ENCODE measurements at regions not wholly inside any gene's neighbourhood (a gene's known extent, or its start where the extent isn't known, plus 50 kb on each side); places are given as distances from the start of the nearest gene placed in this dataset.

- no peaks in the 10 kb centered on the region for H3K36me3 ChIP-seq
- H3K4me1 ChIP-seq (ENCODE audit: low read depth), result no peaks in the 10 kb centered on the region
- TF ChIP-seq CTCF (IDR thresholded peaks at IDR 0.05; ENCODE audit: low read depth, low read length), result no peak
- no peaks in the 10 kb centered on the region for H3K27me3 ChIP-seq
- H3K9me3 ChIP-seq (ENCODE audit: low read depth), result no peaks in the 10 kb centered on the region
- no peak overlapping the region for H3K4me3 ChIP-seq
- DNase-seq (ENCODE audit: low read depth in 1 of 2, low spot score in 1 of 2), result no peak
- no peak overlapping the region for H3K27ac ChIP-seq
Measured at GRCh38 chr14:27096091-27096490, 498.3 kb upstream of the NOVA1 start.

DNA sequence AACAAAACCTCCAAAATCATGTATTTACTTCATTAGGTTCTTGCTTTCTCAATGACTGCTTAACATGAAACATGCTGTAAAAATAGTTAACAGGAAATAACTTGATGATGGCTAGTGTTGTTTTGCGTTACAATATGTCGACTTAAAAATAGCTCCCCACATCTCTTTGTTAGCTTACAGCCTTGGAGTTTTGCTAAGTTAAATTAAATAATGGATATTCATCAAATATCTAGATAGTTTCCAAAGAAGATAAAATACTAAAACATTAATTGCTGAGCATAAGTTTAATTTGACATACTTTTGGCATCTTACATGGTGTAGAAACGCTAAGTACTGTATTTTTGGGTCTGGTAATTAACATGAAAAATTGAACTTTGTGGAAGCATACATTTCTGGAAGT lies 500.6 kb upstream of the NOVA1 start:
- no peaks in the 10 kb centered on the region for H3K36me3 ChIP-seq
- DNase-seq (ENCODE audit: low read depth in 1 of 2, low spot score in 1 of 2), result no peak
- TF ChIP-seq CTCF (IDR thresholded peaks at IDR 0.05; ENCODE audit: low read depth, low read length), result no peak
- H3K27ac ChIP-seq, result no peak overlapping the region
- H3K4me3 ChIP-seq, result no peak overlapping the region
- no peaks in the 10 kb centered on the region for H3K27me3 ChIP-seq
- H3K9me3 ChIP-seq (ENCODE audit: low read depth), result no peaks in the 10 kb centered on the region
- H3K4me1 ChIP-seq (ENCODE audit: low read depth), result no peaks in the 10 kb centered on the region

DNA sequence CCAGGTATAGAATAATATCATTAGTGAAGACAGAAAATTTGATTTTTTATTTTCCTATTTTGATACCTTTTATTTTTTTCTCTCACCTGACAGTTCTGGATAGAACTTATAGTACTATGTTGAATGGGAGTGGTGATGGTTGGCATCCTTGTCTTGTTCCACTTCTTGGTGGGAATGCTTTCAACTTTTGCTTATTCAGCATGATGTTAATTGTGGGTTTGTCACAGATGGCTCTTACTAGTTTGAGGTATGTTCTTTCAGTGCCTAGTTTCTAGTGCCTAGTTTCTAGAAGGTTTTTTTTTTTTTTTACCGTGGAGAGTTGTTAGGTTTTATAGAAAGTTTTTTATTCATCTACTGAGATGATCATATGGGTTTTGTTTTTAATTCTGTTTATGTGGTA lies 516.3 kb upstream of the NOVA1 start:
- Histone ChIP-seq H3K9me3 (ENCODE audit: low read depth) (no peaks in the 10 kb centered on the region), H3K4me1 (ENCODE audit: low read depth) (no peaks in the 10 kb centered on the region), H3K27me3 (no peaks in the 10 kb centered on the region), H3K36me3 (no peaks in the 10 kb centered on the region), H3K4me3 (no peak overlapping the region), H3K27ac (no peak overlapping the region)
- TF ChIP-seq CTCF (IDR thresholded peaks at IDR 0.05; ENCODE audit: low read depth, low read length), result no peak
- no peak for DNase-seq (ENCODE audit: low read depth in 1 of 2, low spot score in 1 of 2)

DNA sequence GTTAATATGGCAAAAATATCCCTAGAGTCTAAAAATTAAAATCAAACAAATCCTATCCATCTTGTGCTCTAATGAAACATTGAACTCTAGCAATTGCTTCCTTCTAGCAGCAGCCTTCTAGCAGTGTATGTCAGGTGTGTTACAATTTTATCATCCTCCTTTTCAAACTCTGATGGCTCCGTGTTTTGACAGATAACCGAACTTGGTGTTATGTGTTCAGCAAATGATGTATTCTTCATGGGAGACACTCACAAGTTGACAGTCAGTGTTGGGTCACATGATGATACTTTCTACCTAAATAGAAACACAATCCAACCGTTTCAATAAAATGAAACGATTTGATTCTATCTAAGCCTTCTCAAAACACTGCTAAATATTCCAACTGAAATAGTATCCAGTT lies 525.3 kb upstream of the NOVA1 start:
- no peak for TF ChIP-seq CTCF (IDR thresholded peaks at IDR 0.05; ENCODE audit: low read depth, low read length)
- H3K4me1 ChIP-seq (ENCODE audit: low read depth), result no peaks in the 10 kb centered on the region

DNA sequence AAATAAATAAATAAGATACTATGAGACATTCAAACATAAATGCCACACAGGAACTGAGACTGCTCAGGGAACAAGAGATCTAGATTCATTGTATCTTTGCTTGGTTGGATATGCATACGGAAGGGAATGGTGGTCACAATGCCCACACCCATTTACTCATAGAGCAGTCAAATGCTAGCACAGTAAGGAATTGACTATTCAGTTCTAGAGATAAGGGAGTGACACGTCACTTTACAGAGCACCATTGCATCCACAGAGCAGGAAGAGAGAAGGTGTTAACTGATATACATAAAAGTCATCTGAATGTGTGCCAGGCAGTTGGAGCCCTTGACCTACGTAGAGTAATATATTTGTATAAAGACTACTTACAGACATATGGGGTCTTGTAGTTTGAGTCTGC lies 530.0 kb upstream of the NOVA1 start:
- Histone ChIP-seq H3K27ac (no peak overlapping the region), H3K36me3 (no peaks in the 10 kb centered on the region), H3K9me3 (ENCODE audit: low read depth) (no peaks in the 10 kb centered on the region), H3K4me1 (ENCODE audit: low read depth) (no peaks in the 10 kb centered on the region), H3K4me3 (no peak overlapping the region), H3K27me3 (no peaks in the 10 kb centered on the region)
- no peak for TF ChIP-seq CTCF (IDR thresholded peaks at IDR 0.05; ENCODE audit: low read depth, low read length)
- no peak for DNase-seq (ENCODE audit: low read depth in 1 of 2, low spot score in 1 of 2)

More for the DNA sequence above, 525.3 kb upstream of the NOVA1 start:
- H3K27me3 ChIP-seq, result no peaks in the 10 kb centered on the region
- no peak overlapping the region for H3K4me3 ChIP-seq
- no peaks in the 10 kb centered on the region for H3K9me3 ChIP-seq (ENCODE audit: low read depth)
- no peak overlapping the region for H3K27ac ChIP-seq
- no peak for DNase-seq (ENCODE audit: low read depth in 1 of 2, low spot score in 1 of 2)
- no peaks in the 10 kb centered on the region for H3K36me3 ChIP-seq

GRCh38 chr14:27134200-27134599 lies 536.4 kb upstream of the NOVA1 start:
- no peak for DNase-seq (ENCODE audit: low read depth in 1 of 2, low spot score in 1 of 2)
- H3K36me3 ChIP-seq, result no peaks in the 10 kb centered on the region
- no peak overlapping the region for H3K27ac ChIP-seq
- no peaks in the 10 kb centered on the region for H3K27me3 ChIP-seq
- TF ChIP-seq CTCF (IDR thresholded peaks at IDR 0.05; ENCODE audit: low read depth, low read length), result no peak
- no peaks in the 10 kb centered on the region for H3K4me1 ChIP-seq (ENCODE audit: low read depth)
- H3K4me3 ChIP-seq, result no peak overlapping the region
- no peaks in the 10 kb centered on the region for H3K9me3 ChIP-seq (ENCODE audit: low read depth)
